Neural progenitor cell (in vitro differentiated cells): ENCODE measurements at regions not wholly inside any gene's neighbourhood (a gene's known extent, or its start where the extent isn't known, plus 50 kb on each side); places are given as distances from the start of the nearest gene placed in this dataset.

Source experiments
- DNase-seq: peaks from one replicate; pipeline ENCODE4 v3.0.0-alpha.2; 2016; ENCODE audit warnings: low spot score
- H2AFZ ChIP-seq: fragments of 200-600 bp; sonication (generic); replicated peaks from 2 replicates; pipeline ENCODE4 v1.6.1; 2016; ENCODE audit warnings: antibody characterized with exemption
- H3F3A ChIP-seq: fragments of 200-600 bp; sonication (generic); 2 replicates; pipeline ENCODE4 v1.6.1; 2016; ENCODE audit warnings: antibody characterized with exemption, low read depth
- H3K27ac ChIP-seq: fragments of 200-600 bp; sonication (generic); 2 replicates; pipeline ENCODE4 v1.5.1; 2016; ENCODE audit warnings: mild to moderate bottlenecking
- H3K27me3 ChIP-seq: fragments of 200-600 bp; sonication (generic); 2 replicates; pipeline ENCODE4 v1.6.1; 2016; ENCODE audit warnings: mild to moderate bottlenecking, moderate library complexity
- H3K36me3 ChIP-seq: fragments of 200-600 bp; sonication (generic); 2 replicates; pipeline ENCODE4 v1.5.1; 2016
- H3K4me1 ChIP-seq: fragments of 200-600 bp; sonication (generic); 2 replicates; pipeline ENCODE4 v1.6.1; 2016; ENCODE audit warnings: mixed run types
- H3K4me2 ChIP-seq: fragments of 200-600 bp; sonication (generic); 2 replicates; pipeline ENCODE4 v1.6.1; 2016
- H3K4me3 ChIP-seq: fragments of 200-600 bp; sonication (generic); 2 replicates; pipeline ENCODE4 v1.5.1; 2016
- H3K79me2 ChIP-seq: fragments of 200-600 bp; sonication (generic); 2 replicates; pipeline ENCODE4 v1.6.1; 2016; ENCODE audit warnings: low read depth
- H3K9ac ChIP-seq: fragments of 200-600 bp; sonication (generic); 2 replicates; pipeline ENCODE4 v1.6.1; 2016
- H3K9me3 ChIP-seq: fragments of 200-600 bp; sonication (generic); 2 replicates; pipeline ENCODE4 v1.5.1; 2016; ENCODE audit warnings: low read depth
- H4K20me1 ChIP-seq: fragments of 200-600 bp; sonication (generic); 2 replicates; pipeline ENCODE4 v1.6.1; 2016; ENCODE audit warnings: low read depth
- H3K27ac Mint-ChIP-seq: 3 replicates; pipeline ENCODE4 v1.8.0; 2021; ENCODE audit warnings: mixed read lengths
- H3K27me3 Mint-ChIP-seq: 2 replicates; pipeline ENCODE4 v1.8.0; 2022; ENCODE audit warnings: low read depth, mild to moderate bottlenecking, inconsistent platforms, moderate library complexity, mixed read lengths; ENCODE audit not compliant: insufficient read depth
- H3K36me3 Mint-ChIP-seq: 3 replicates; pipeline ENCODE4 v1.8.0; 2021; ENCODE audit warnings: mixed read lengths
- H3K4me1 Mint-ChIP-seq: 3 replicates; pipeline ENCODE4 v1.8.0; 2021; ENCODE audit warnings: mixed read lengths
- H3K4me3 Mint-ChIP-seq: 3 replicates; pipeline ENCODE4 v1.8.0; 2021; ENCODE audit warnings: mild to moderate bottlenecking, moderate library complexity, mixed read lengths
- H3K9me3 Mint-ChIP-seq: 3 replicates; pipeline ENCODE4 v1.8.0; 2020; ENCODE audit warnings: mixed read lengths
- EZH2 ChIP-seq: fragments of 200-600 bp; sonication (generic); IDR thresholded peaks from 2 replicates; pipeline ENCODE4 v1.6.1; 2017; ENCODE audit warnings: antibody characterized with exemption, mild to moderate bottlenecking, moderate library complexity
- EZH2phosphoT487 ChIP-seq: fragments of 200-600 bp; sonication (generic); IDR thresholded peaks from 2 replicates; pipeline ENCODE4 v1.6.1; 2017; ENCODE audit warnings: antibody characterized with exemption
- TF ChIP-seq, protein P1 (sequence below): fragments of 200-600 bp; sonication (generic); IDR thresholded peaks from 2 replicates; pipeline ENCODE4 v1.5.1; 2017; ENCODE audit warnings: antibody characterized with exemption, mild to moderate bottlenecking

DNA sequence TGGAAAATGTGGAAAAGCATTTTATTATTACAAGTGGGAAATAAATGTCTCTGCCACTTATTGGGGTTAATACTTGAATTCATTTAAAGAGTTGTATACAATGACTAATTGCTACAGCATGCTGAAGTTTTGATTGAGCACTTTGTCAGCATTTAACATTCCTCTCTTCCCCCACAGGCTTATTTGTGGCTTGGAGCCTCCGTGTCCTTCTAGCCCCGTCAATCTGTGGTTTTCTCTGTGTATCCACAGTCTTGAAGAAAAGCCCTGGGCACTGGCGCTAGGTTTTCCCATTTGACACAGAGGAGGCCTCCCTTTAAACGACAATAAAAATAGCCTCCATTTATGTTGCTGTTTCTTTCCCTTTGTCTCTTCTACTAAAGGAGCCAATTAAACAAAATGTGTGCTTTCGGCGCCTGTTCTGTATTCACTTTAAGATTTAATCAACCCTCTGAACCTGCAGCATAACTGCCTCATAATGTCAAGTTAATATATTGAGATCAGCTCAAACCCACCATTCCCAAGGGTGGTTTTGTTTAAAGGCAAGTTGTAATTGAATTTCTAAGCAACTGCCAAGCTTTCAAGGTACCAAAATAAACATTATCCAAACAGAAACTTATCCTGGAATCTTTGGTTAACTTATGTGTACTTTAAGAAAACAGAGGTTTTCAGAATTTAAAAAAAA, 92.9 kb upstream of the ADRA1D start:
- H3K9me3 ChIP-seq: no peaks in the 10 kb centered on the region
- H3K79me2 ChIP-seq: no peaks in the 10 kb centered on the region
- peaks cover 4% of the 10 kb centered on the region for H3K4me1 Mint-ChIP-seq
- no peaks in the 10 kb centered on the region for H3K36me3 Mint-ChIP-seq
- TF ChIP-seq EZH2 (no peak), EZH2phosphoT487 (no peak)
- TF ChIP-seq, protein P1, sequence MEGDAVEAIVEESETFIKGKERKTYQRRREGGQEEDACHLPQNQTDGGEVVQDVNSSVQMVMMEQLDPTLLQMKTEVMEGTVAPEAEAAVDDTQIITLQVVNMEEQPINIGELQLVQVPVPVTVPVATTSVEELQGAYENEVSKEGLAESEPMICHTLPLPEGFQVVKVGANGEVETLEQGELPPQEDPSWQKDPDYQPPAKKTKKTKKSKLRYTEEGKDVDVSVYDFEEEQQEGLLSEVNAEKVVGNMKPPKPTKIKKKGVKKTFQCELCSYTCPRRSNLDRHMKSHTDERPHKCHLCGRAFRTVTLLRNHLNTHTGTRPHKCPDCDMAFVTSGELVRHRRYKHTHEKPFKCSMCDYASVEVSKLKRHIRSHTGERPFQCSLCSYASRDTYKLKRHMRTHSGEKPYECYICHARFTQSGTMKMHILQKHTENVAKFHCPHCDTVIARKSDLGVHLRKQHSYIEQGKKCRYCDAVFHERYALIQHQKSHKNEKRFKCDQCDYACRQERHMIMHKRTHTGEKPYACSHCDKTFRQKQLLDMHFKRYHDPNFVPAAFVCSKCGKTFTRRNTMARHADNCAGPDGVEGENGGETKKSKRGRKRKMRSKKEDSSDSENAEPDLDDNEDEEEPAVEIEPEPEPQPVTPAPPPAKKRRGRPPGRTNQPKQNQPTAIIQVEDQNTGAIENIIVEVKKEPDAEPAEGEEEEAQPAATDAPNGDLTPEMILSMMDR: no peak
- H3F3A ChIP-seq: no peaks in the 10 kb centered on the region
- peak; percentile 10 for DNase-seq
- H3K27ac ChIP-seq: no peak overlapping the region
- H3K4me3 Mint-ChIP-seq: no peak overlapping the region
- no peak overlapping the region for H3K4me2 ChIP-seq
- H4K20me1 ChIP-seq: no peaks in the 10 kb centered on the region
- H3K4me3 ChIP-seq: no peak overlapping the region
- no peaks in the 10 kb centered on the region for H3K27me3 ChIP-seq
- no peaks in the 10 kb centered on the region for H3K36me3 ChIP-seq
- H3K27ac Mint-ChIP-seq: no peak overlapping the region
- no peaks in the 10 kb centered on the region for H3K27me3 Mint-ChIP-seq
- H2AFZ ChIP-seq: peak overlapping the region; percentile 12
- no peaks in the 10 kb centered on the region for H3K9me3 Mint-ChIP-seq
- no peak overlapping the region for H3K9ac ChIP-seq
- peaks cover 9% of the 10 kb centered on the region for H3K4me1 ChIP-seq

DNA sequence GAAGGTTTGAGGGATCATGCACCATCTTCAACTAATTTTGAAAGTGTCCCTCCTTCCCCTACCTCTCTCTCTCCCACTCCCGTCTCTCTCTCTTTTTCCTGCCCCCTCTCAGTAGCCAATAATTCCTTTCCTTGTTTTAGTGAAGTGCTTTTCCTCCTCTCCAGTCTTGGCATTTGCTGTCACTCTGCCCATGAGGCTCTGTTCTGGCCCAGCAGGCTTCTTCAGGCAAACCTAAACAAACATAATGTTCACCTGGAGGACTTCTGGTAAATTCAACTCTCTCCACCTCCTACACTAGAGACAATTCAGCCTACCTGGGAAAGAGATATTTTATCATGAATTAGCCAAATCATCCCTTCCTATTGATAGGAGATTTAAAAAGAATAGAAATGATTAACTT, 86.6 kb upstream of the ADRA1D start:
- no peak overlapping the region for H3K27ac ChIP-seq
- no peaks in the 10 kb centered on the region for H3K79me2 ChIP-seq
- no peaks in the 10 kb centered on the region for H3K9me3 ChIP-seq
- Mint-ChIP-seq H3K4me3 (no peak overlapping the region), H3K4me1 (no peaks in the 10 kb centered on the region), H3K36me3 (no peaks in the 10 kb centered on the region), H3K27me3 (no peaks in the 10 kb centered on the region), H3K9me3 (no peaks in the 10 kb centered on the region), H3K27ac (no peak overlapping the region)
- H3K9ac ChIP-seq: no peak overlapping the region
- no peak for DNase-seq
- H3K4me2 ChIP-seq: no peak overlapping the region
- H3F3A ChIP-seq: no peaks in the 10 kb centered on the region
- TF ChIP-seq EZH2 (no peak), EZH2phosphoT487 (no peak)
- TF ChIP-seq, protein P1: no peak
- no peaks in the 10 kb centered on the region for H3K4me1 ChIP-seq
- no peaks in the 10 kb centered on the region for H4K20me1 ChIP-seq
- H3K4me3 ChIP-seq: no peak overlapping the region
- H3K36me3 ChIP-seq: no peaks in the 10 kb centered on the region
- H2AFZ ChIP-seq: no peak overlapping the region
- H3K27me3 ChIP-seq: no peaks in the 10 kb centered on the region

DNA sequence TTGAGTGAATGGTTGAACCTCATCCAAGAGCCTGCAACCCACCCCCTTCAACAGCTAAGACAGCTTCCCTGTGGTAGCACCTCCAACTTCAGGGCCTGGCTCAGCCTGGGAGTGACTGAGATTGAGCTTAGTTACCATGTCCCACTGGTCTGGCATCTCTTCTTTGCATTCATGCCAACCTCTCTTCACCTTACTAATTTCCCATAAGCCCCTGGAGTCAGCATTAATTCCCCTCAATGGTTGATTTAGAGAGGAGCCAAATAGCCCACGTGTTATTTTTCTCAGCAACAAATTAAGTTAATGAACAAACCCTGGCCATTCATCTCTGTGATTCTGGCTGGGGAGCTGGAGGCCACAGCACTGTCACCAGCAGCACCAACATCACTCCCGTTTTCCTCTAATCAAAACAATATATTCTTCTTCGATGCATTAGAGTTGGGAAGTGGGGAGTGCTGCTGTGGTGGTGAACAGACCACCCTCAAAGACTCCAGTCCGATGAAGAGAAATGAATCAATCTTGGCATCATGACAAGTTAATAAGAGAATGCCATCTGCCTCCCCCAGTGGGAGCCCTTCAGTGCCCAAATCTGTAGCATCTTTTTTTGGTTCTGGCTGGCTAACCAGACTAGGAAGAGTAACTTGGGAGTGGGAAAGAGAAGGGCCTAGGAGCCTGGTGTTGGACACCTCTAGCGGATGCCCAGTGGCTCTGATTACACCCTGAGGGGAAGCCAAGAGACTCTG, 83.2 kb upstream of the ADRA1D start:
- no peak overlapping the region for H3K4me3 Mint-ChIP-seq

More for the DNA sequence above, 83.2 kb upstream of the ADRA1D start:
- Mint-ChIP-seq H3K4me1 (no peaks in the 10 kb centered on the region), H3K9me3 (peaks cover 4% of the 10 kb centered on the region), H3K27ac (no peak overlapping the region), H3K27me3 (no peaks in the 10 kb centered on the region), H3K36me3 (no peaks in the 10 kb centered on the region)
- no peaks in the 10 kb centered on the region for H3K9me3 ChIP-seq
- H3K79me2 ChIP-seq: no peaks in the 10 kb centered on the region
- no peak overlapping the region for H3K9ac ChIP-seq
- no peak for DNase-seq
- no peaks in the 10 kb centered on the region for H3K4me1 ChIP-seq
- H3K27ac ChIP-seq: no peak overlapping the region
- H3K27me3 ChIP-seq: no peaks in the 10 kb centered on the region
- H4K20me1 ChIP-seq: no peaks in the 10 kb centered on the region
- no peaks in the 10 kb centered on the region for H3K36me3 ChIP-seq
- H3F3A ChIP-seq: no peaks in the 10 kb centered on the region
- TF ChIP-seq, protein P1: no peak
- TF ChIP-seq EZH2 (no peak), EZH2phosphoT487 (no peak)
- H3K4me2 ChIP-seq: no peak overlapping the region
- no peak overlapping the region for H2AFZ ChIP-seq
- H3K4me3 ChIP-seq: no peak overlapping the region
